Natural killer cell (primary cell): ENCODE measurements at regions not wholly inside any gene's neighbourhood (a gene's known extent, or its start where the extent isn't known, plus 50 kb on each side); places are given as distances from the start of the nearest gene placed in this dataset.

Source experiments
- ATAC-seq, 3 donors: fragments of 150-1000 bp in 2 of 3; fragments of 200-7000 bp in 1 of 3; cut with Tn5 transposase; 1 replicate in 1 of 3; 2 replicates in 2 of 3; pipeline ENCODE4 v1.10.0; 2021; ENCODE audit warnings: mild to moderate bottlenecking in 2 of 3, moderate library complexity in 2 of 3
- DNase-seq, 2 donors: peaks; one replicate each; pipeline versions ENCODE4 v3.0.0 to v3.0.0-alpha.2; 2013 to 2021; ENCODE audit warnings: mixed read lengths in 1 of 2
- H3K27ac ChIP-seq: one replicate; pipeline ENCODE4 v1.5.1; 2013; ENCODE audit warnings: mild to moderate bottlenecking, low read length
- H3K27me3 ChIP-seq: one replicate; pipeline ENCODE4 v1.6.1; 2013; ENCODE audit warnings: low read length; ENCODE audit not compliant: control insufficient read depth, insufficient read depth
- H3K36me3 ChIP-seq: one replicate; pipeline ENCODE4 v1.6.1; 2013; ENCODE audit warnings: low read length; ENCODE audit not compliant: control insufficient read depth, insufficient read depth
- H3K4me1 ChIP-seq: one replicate; pipeline ENCODE4 v1.6.1; 2013; ENCODE audit warnings: low read length; ENCODE audit not compliant: control insufficient read depth, insufficient read depth
- H3K4me3 ChIP-seq: one replicate; pipeline ENCODE4 v1.5.1; 2013; ENCODE audit warnings: low read length
- H3K9me3 ChIP-seq: one replicate; pipeline ENCODE4 v1.6.1; 2013; ENCODE audit warnings: low read length; ENCODE audit not compliant: control insufficient read depth, insufficient read depth
- H3K27ac Mint-ChIP-seq, 2 donors: one replicate each; pipeline ENCODE4 v1.8.0; 2022; ENCODE audit warnings: mild to moderate bottlenecking in 2 of 2, mixed read lengths in 2 of 2, moderate library complexity in 1 of 2
- H3K27me3 Mint-ChIP-seq, 2 donors: one replicate each; pipeline ENCODE4 v1.8.0; 2022; ENCODE audit warnings: low read depth in 2 of 2, mixed read lengths in 2 of 2
- H3K36me3 Mint-ChIP-seq: one replicate; pipeline ENCODE4 v1.8.0; 2022; ENCODE audit warnings: mixed read lengths
- H3K4me1 Mint-ChIP-seq, 2 donors: one replicate each; pipeline ENCODE4 v1.8.0; 2022; ENCODE audit warnings: mixed read lengths in 2 of 2
- H3K4me3 Mint-ChIP-seq: one replicate; pipeline ENCODE4 v1.8.0; 2022; ENCODE audit warnings: mild to moderate bottlenecking, moderate library complexity, mixed read lengths
- H3K9me3 Mint-ChIP-seq, 2 donors: one replicate each; pipeline ENCODE4 v1.8.0; 2022; ENCODE audit warnings: mixed read lengths in 2 of 2
- WGBS: methylation state at CpG from one replicate; pipeline ENCODE4 v1.1.7; 2013; ENCODE audit warnings: missing lambda C conversion rate; ENCODE audit not compliant: insufficient coverage; 5-methylcytosine and 5-hydroxymethylcytosine counted together
- intact Hi-C: fragments of 100-400 bp; cut with micrococcal nuclease; formaldehyde crosslinking; loops from one replicate; pipeline ENCODE4 v1.14.2; 2022
- TF ChIP-seq, protein P1 (sequence below): fragments of 200-600 bp; IDR thresholded peaks from one replicate; pipeline ENCODE4 v1.8.0; 2022; ENCODE audit warnings: antibody characterized with exemption

DNA sequence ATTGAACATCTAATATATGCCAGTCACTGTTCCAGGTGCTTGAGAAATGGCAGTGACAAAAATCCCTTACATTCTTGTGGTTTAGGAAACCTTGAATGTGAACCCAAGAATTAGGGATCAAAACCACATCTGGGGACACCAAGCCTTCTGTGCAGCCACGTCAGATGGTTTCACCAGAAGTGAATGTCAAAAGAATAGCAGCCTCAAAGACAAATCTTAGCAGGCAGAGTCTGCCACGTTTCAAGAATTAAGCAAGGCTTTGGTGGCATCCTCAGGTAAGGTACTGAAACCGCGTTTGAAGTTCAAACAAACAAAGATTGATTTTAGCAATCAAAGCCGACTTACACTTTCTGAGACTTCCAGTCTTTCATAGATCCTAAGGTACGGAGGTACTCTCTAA lies 225.5 kb upstream of the GNAI1 start:
- DNase-seq (peak in 1 of 2 donors; percentile 45), ATAC-seq (no peak)
- peaks cover 10 to 20% of the 10 kb centered on the region in 2 donors for H3K9me3 Mint-ChIP-seq
- H3K36me3 Mint-ChIP-seq = no peaks in the 10 kb centered on the region
- H3K36me3 ChIP-seq = no peaks in the 10 kb centered on the region
- no peak overlapping the region for H3K27ac Mint-ChIP-seq
- H3K4me1 ChIP-seq = no peaks in the 10 kb centered on the region
- no peaks in the 10 kb centered on the region for H3K27me3 ChIP-seq
- H3K4me3 ChIP-seq = no peak overlapping the region
- WGBS = 75% methylated on average over 6 of the region's 6 CpGs
- no peaks in the 10 kb centered on the region for H3K27me3 Mint-ChIP-seq
- H3K27ac ChIP-seq = no peak overlapping the region
- peaks cover 0 to 6% of the 10 kb centered on the region in 2 donors for H3K4me1 Mint-ChIP-seq
- H3K4me3 Mint-ChIP-seq = no peak overlapping the region
- peaks cover 2% of the 10 kb centered on the region for H3K9me3 ChIP-seq
- intact Hi-C loops = no loop called here
- TF ChIP-seq, protein P1, sequence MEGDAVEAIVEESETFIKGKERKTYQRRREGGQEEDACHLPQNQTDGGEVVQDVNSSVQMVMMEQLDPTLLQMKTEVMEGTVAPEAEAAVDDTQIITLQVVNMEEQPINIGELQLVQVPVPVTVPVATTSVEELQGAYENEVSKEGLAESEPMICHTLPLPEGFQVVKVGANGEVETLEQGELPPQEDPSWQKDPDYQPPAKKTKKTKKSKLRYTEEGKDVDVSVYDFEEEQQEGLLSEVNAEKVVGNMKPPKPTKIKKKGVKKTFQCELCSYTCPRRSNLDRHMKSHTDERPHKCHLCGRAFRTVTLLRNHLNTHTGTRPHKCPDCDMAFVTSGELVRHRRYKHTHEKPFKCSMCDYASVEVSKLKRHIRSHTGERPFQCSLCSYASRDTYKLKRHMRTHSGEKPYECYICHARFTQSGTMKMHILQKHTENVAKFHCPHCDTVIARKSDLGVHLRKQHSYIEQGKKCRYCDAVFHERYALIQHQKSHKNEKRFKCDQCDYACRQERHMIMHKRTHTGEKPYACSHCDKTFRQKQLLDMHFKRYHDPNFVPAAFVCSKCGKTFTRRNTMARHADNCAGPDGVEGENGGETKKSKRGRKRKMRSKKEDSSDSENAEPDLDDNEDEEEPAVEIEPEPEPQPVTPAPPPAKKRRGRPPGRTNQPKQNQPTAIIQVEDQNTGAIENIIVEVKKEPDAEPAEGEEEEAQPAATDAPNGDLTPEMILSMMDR = no peak

DNA sequence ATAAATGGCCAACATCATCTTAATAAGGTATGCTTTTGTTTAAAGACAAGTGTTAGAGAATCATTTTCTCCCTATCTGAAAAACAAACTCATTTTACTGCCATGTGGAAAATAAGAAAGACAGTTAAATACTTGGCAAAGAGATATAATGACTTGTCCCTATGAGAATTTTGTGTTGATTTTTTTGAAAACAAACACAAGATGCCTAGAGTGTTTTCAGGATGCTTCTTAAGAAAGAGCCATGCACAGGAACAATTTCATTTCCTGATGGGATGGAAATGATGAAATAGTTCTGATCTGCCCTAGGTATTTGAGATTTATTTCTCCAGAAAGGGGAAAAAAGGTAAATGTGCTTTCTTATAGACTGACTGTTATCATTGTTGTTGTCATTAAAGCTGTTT lies 237.5 kb upstream of the GNAI1 start:
- H3K27ac Mint-ChIP-seq = no peak overlapping the region
- intact Hi-C loops = no loop called here
- DNase-seq (no peak), ATAC-seq (no peak)
- TF ChIP-seq, protein P1 = no peak
- no peaks in the 10 kb centered on the region for H3K27me3 Mint-ChIP-seq
- H3K4me1 Mint-ChIP-seq = no peaks in the 10 kb centered on the region
- H3K27ac ChIP-seq = no peak overlapping the region
- H3K36me3 Mint-ChIP-seq = peaks cover 19% of the 10 kb centered on the region
- H3K4me3 ChIP-seq = no peak overlapping the region
- H3K36me3 ChIP-seq = no peaks in the 10 kb centered on the region
- H3K4me1 ChIP-seq = no peaks in the 10 kb centered on the region
- no peaks in the 10 kb centered on the region for H3K9me3 ChIP-seq
- H3K27me3 ChIP-seq = no peaks in the 10 kb centered on the region
- no peak overlapping the region for H3K4me3 Mint-ChIP-seq
- H3K9me3 Mint-ChIP-seq = peaks cover 7 to 9% of the 10 kb centered on the region in 2 donors

DNA sequence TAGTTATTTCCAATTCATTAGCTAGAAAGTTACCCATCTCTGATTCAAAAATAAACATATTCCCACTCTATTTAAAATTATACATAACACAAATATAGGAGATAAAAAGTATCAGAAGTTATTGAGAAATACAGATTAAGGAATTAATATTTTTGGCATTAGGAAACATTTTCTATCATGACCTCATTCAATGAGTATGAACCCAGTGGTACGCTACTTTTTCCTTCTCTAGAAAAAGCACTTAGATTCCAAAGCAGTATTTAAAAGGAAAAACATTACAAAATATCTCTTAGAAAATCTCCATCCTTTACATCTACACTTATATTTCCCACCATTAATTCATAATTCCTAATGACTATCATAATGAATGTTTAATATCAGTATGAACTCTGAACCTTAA lies 240.6 kb upstream of the GNAI1 start:
- intact Hi-C loops = no loop called here
- H3K27me3 Mint-ChIP-seq = no peaks in the 10 kb centered on the region
- no peak overlapping the region for H3K27ac ChIP-seq
- H3K27me3 ChIP-seq = no peaks in the 10 kb centered on the region
- DNase-seq = no peak
- H3K4me1 ChIP-seq = no peaks in the 10 kb centered on the region
- H3K4me1 Mint-ChIP-seq = no peaks in the 10 kb centered on the region
- H3K4me3 Mint-ChIP-seq = no peak overlapping the region
- H3K9me3 Mint-ChIP-seq = peaks cover 7 to 9% of the 10 kb centered on the region in 2 donors
- H3K36me3 Mint-ChIP-seq = peaks cover 11% of the 10 kb centered on the region
- no peaks in the 10 kb centered on the region for H3K9me3 ChIP-seq
- 100% methylated on average over 1 of the region's 1 CpG for WGBS
- ATAC-seq = no peak
- no peak overlapping the region for H3K4me3 ChIP-seq
- H3K27ac Mint-ChIP-seq = no peak overlapping the region
- H3K36me3 ChIP-seq = no peaks in the 10 kb centered on the region
- TF ChIP-seq, protein P1 = no peak

DNA sequence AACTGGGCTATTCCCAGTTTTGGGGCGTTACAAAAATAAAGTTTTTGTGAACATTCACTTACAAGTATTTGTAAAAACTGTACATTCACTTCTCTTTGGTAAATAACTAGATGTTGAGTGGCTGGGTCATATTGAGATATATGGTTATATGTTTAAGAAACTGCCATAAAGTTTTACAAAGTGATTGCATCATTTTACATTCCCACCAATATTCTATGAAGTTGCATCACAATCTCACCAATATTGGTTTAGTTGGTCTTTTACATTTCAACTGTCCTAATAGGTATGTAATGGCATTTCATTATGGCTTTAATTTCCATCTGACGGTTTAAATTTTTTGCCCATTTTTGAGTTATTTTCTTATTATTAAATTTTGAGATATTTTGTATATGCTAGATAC lies 251.7 kb upstream of the GNAI1 start:
- Mint-ChIP-seq H3K27ac (no peak overlapping the region), H3K36me3 (no peaks in the 10 kb centered on the region), H3K4me1 (no peaks in the 10 kb centered on the region), H3K9me3 (peaks cover 7 to 8% of the 10 kb centered on the region in 2 donors), H3K4me3 (no peak overlapping the region), H3K27me3 (no peaks in the 10 kb centered on the region)
- Histone ChIP-seq H3K4me3 (no peak overlapping the region), H3K27me3 (no peaks in the 10 kb centered on the region), H3K9me3 (no peaks in the 10 kb centered on the region), H3K36me3 (no peaks in the 10 kb centered on the region), H3K27ac (no peak overlapping the region), H3K4me1 (no peaks in the 10 kb centered on the region)
- intact Hi-C loops = no loop called here
- 50% methylated on average over 1 of the region's 2 CpGs for WGBS
- no peak for DNase-seq
- TF ChIP-seq, protein P1 = no peak
- no peak for ATAC-seq
